GM23248 (cell line): ENCODE measurements at regions not wholly inside any gene's neighbourhood (a gene's known extent, or its start where the extent isn't known, plus 50 kb on each side); places are given as distances from the start of the nearest gene placed in this dataset.

Experiments
- EZH2 ChIP-seq: fragments of 200-600 bp; sonication (generic); IDR thresholded peaks from 2 replicates; pipeline ENCODE4 v1.6.1; 2018; ENCODE audit warnings: antibody characterized with exemption, mild to moderate bottlenecking; ENCODE audit not compliant: insufficient read depth, poor library complexity, severe bottlenecking
- EZH2phosphoT487 ChIP-seq: fragments of 200-600 bp; sonication (generic); IDR thresholded peaks from 2 replicates; pipeline ENCODE4 v1.6.1; 2018; ENCODE audit warnings: antibody characterized with exemption, moderate library complexity, mild to moderate bottlenecking, low read depth; ENCODE audit not compliant: insufficient read depth

DNA sequence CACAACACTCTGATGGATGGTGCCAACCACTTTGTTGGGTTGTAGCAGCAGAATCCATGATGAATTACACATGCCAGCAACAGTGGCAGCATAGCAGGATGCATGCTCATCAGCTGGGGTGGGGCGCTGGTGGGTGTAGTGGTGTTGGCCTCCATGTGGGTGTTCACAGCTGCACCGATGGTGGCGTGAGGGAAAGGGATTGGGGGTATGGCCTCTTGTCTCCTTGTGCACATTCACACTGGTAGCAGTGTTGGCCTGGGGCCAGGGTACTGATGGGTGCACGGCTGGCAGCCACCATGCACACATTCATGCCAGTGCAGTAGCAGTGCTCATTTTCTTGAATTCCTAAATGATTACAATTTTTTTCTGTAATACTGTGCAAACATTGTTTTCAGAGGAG is 2748.8 kb upstream of the PCDH20 start:
- no peak for TF ChIP-seq EZH2phosphoT487
- TF ChIP-seq EZH2: no peak
